HG03439 (cell line): ENCODE measurements at regions not wholly inside any gene's neighbourhood (a gene's known extent, or its start where the extent isn't known, plus 50 kb on each side); places are given as distances from the start of the nearest gene placed in this dataset.

Experiments
- ATAC-seq: cut with Tn5 transposase; IDR thresholded peaks from one replicate; pipeline ENCODE4 v1.9.1; 2021; ENCODE audit warnings: mild to moderate bottlenecking, moderate library complexity; ENCODE audit not compliant: unreplicated experiment

- ATAC-seq, result no peak
These were observed 53.7 kb upstream of the SMAD1 start for GRCh38 chr4:145427991-145428390.

GRCh38 chr4:145427221-145427620, 54.4 kb upstream of the SMAD1 start:
- ATAC-seq, result no peak

DNA sequence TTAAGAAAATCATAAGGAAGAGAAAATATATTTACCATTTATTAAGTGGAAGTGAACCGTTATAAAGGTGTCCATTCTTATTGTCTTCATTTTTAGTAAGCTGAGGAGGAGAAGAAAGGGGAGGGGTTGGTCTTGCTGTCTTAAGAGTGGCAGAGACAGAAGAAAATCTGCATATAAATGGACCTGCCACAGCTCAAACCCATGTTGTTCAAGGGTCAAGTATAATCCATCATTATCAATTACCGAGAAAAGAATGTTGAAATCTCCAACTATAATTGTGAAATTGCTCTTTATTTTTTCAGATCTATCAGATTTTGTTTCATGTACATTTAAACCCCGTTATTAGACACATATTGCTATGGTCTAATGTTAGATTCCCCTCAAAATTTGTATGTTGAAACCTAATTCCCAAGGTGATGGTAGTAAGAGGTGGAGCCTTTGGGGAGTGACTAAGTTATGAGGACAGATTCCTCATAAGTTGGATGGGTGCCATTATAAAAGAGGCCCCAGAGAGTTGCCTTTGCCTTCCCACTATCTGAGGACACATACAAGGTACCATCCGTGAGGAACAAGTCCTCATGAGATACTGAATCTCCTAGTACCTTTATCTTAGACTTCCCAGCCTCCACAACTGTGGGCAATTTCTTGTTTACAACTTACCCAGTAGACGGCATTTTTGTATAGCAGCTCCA, 58.5 kb upstream of the SMAD1 start:
- ATAC-seq, result no peak

DNA sequence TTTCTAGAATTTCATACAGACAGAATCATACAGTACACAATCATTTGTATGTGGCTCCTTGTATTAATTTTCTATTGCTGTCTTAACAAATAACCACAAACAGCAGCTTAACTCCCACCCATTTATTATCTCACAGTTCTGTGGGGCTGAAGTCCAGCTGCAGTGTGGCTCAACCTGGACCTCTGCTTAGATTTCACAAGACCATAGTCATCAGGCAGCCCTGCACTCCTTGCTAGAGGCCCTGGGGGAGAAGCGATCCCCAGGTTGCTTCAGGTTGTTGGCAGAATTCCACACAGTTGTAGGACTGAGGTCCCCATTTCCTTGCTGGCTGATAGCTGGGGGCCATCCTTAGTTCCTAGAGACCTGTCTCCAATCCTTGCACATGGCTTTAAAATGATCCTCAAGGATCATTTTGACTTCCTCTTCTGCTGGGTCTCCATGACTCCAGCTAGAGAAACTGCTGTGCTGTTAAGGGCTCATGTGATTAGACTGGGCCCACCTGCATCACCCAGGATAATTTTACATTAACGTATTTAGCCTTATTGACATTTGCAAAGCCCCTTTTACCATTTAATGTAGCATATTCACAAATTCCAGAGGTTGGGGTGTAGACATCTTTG, 60.9 kb upstream of the SMAD1 start:
- no peak for ATAC-seq

DNA sequence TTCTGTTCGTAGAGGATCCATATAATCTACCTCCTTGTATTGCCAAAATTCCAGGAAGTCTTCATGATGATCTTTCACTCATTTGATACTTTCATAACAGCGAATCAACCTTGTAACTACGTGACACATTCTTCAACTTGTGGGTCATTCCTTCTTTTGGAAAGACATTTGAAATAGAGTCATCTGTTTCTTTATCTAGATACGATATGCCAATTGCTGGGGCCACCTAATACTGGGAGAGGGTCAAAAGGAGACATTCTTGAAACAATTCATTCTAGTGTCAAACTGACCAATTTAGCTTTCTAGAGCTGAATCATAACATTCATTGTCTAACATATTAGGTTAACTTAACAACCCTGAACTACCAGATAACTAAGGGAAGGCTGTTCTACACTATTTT, 62.9 kb upstream of the SMAD1 start:
- ATAC-seq, result no peak

- no peak for ATAC-seq
These were observed 64.1 kb upstream of the SMAD1 start for GRCh38 chr4:145417348-145418130.

DNA sequence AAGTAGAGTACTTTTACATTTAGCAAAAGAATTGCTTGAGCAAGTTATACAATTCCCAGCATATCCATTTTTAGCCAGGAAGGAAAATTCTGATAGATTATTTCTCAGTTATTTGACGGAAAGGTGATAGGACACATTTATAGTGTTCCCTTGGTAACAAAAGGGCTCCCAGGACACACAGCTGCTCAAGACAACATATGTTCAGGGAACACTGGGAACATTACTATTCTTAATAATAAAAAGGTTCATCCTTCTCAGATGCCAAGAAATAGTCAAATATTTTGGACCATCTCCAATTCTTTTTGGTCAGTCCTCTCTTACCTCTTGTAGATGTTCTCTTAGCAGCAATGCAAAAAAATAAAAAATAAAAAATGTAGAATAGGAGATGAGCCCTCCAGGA, 66.8 kb upstream of the SMAD1 start:
- ATAC-seq, result no peak

- no peak for ATAC-seq
These were observed 67.4 kb upstream of the SMAD1 start for GRCh38 chr4:145414226-145414625.

DNA sequence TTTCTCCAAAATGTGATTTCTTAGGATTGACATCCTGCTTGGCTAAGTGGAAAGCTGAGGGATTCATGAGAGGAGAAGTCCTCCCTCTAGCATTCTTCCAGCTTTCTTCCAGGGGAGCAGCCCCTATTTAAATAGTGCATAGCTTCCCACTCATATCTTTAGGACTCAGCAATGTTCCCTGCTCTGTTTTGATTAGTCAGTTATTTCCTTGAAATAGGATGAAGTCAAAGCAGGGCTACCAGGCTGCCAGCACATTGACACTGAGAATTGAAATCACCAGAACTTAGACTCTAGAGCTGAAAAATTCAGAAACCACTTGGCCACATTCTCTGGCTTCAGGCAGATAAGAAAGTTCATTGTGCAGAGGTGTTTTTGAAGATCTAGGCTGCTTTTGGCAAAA, 74.7 kb upstream of the SMAD1 start:
- no peak for ATAC-seq

DNA sequence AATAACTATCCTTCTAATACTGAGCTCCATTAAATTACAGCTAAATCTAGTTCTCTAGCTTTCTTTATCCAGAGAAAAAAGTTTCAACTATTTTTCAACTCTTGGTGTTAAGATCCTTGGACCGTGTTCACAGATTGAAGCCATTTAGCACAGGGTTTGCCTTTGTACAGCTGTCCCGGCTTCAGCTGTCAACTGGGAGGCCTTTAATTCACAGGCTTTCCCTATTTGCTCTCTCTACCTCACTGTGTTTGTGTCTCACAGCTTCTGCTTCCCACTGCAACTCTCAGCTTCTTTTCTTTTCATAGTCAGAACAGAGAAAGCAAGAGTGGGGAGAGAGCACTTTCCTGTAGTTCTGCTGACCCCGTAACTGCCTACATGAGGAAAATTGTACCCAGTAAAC, 76.9 kb upstream of the SMAD1 start:
- no peak for ATAC-seq

- ATAC-seq, result no peak
These were observed 85.1 kb upstream of the SMAD1 start for GRCh38 chr4:145396581-145396980.

- no peak for ATAC-seq
These were observed 91.1 kb upstream of the SMAD1 start for GRCh38 chr4:145390571-145390970.

DNA sequence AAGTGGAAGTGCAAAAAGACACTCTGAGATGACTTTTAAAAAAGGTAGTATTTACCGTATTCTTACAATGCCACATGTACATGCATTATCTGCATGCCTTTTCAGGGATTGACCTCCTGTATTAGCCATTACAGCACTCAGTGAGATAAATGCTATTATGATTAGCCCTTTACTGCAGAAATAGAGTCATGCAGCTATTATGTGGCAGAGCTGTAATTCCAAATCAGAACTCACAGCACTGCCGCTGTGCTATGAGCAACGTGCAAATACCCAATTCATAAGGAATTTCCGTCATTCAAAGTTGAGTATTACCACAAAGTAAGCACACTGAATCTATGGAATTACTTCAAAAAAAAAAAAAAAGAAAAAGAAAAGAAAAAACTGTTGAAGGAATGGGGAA, 92.1 kb upstream of the SMAD1 start:
- ATAC-seq, result no peak

- ATAC-seq, result no peak
These were observed 93.6 kb upstream of the SMAD1 start for GRCh38 chr4:145388043-145388442.

GRCh38 chr4:145387079-145387478, 94.6 kb upstream of the SMAD1 start:
- ATAC-seq, result no peak

DNA sequence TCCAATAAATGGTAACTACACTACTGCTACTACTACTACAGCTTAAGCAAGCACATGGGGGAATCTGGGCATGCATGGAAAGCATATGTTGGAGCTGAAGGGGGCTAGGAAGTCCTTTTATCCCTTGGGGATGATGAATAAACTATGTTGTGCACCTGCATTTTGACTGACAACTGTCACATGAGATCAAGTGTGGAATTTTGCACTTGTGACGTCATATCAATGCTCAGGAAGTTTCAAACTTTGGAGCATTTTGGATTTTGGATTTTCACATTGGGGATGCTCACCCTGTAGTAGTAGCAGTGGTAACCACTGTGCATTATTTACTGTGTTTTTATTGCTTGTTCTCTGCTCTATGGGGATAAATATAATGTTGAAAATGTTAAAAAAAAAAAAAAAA, 100.5 kb upstream of the SMAD1 start:
- no peak for ATAC-seq

- ATAC-seq, result no peak
These were observed 101.5 kb upstream of the SMAD1 start for GRCh38 chr4:145380123-145380522.

- no peak for ATAC-seq
These were observed 106.2 kb upstream of the SMAD1 start for GRCh38 chr4:145375416-145375815.

- no peak for ATAC-seq
These were observed 129.1 kb upstream of the SMAD1 start for GRCh38 chr4:145352438-145353145.

GRCh38 chr4:145351922-145352321, 129.7 kb upstream of the SMAD1 start:
- ATAC-seq, result no peak

GRCh38 chr4:145351162-145351561, 130.5 kb upstream of the SMAD1 start:
- ATAC-seq, result no peak

DNA sequence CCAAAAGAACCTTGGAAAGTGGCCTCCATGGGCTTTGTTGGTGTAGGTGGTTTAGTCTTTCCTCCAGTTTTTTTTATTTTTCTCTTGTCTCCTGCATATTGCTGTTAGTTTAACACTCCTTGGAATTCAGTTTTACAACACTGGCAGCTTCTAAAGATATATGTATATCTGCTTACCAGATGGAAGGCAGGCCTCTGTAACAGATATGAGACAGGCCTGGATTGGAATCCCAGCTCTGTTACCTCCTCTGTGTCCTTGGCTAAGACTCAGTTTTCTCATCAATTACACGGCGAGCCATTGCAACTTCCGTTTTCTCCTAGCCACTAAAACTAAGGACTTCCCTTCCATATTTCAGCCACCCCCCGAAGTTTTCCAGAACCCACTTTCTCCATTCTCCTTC, 133.4 kb upstream of the SMAD1 start:
- no peak for ATAC-seq
